ENCODE measurements at regions not wholly inside any gene's neighbourhood (a gene's known extent, or its start where the extent isn't known, plus 50 kb on each side); places are given as distances from the start of the nearest gene placed in this dataset.

DNA sequence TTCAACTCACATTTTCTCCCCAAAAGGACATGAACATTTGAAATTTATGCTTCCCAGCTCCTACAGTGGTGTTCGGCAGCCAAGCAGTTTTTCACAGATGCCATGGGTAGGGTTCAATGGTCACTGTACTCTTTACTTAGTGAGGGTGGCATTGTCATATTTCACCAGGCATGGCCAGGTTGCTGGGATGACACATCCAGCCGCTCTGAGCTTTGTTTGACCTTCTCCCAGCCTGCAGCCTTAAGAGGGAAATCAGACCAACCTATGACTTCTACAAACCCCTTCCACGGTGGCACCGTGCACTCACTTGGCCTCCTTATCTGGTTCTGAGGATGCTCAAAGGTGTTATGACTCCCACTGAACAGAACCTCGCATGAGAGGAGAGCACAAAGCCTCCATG is 108.4 kb upstream of the SH3BP4 start:
- TF ChIP-seq NFIC (IDR thresholded peaks at IDR 0.05) (no peak), TCF12 (IDR thresholded peaks at IDR 0.05; ENCODE audit: low read depth) (no peak), CEBPB (IDR thresholded peaks at IDR 0.05) (no peak)

DNA sequence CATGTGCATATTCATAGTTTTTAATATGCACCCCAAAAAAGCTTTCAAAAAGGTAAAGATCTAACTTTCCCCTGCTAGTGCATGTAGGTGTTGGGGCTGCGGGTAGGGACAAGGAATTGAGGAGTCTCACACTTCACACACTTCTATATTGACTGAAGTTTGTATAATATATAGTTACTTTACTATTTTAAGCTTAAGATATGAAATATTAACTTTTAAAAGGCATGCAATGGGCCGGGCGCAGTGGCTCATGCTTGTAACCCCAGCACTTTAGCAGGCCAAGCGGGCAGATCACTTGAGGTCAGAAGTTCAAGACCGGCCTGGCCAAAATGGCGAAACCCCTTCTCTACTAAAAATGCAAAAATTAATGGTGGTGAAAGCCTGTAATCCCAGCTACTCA is 109.1 kb upstream of the SH3BP4 start:
- TF ChIP-seq ZBTB7A (IDR thresholded peaks at IDR 0.05; ENCODE audit: low read depth) (no peak), EP300 (IDR thresholded peaks at IDR 0.05; ENCODE audit: borderline replicate concordance) (no peak), FOXM1 (IDR thresholded peaks at IDR 0.05; ENCODE audit: borderline replicate concordance, low read depth) (no peak), YY1 (IDR thresholded peaks at IDR 0.05; ENCODE audit: low read depth) (no peak), CREB1 (IDR thresholded peaks at IDR 0.05; ENCODE audit: low read depth) (no peak), EGR1 (IDR thresholded peaks at IDR 0.05) (no peak), TEAD4 (IDR thresholded peaks at IDR 0.05) (no peak), NFIC (IDR thresholded peaks at IDR 0.05) (no peak)
- TF ChIP-seq, protein P1, sequence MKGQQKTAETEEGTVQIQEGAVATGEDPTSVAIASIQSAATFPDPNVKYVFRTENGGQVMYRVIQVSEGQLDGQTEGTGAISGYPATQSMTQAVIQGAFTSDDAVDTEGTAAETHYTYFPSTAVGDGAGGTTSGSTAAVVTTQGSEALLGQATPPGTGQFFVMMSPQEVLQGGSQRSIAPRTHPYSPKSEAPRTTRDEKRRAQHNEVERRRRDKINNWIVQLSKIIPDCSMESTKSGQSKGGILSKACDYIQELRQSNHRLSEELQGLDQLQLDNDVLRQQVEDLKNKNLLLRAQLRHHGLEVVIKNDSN (IDR thresholded peaks at IDR 0.05): no peak

DNA sequence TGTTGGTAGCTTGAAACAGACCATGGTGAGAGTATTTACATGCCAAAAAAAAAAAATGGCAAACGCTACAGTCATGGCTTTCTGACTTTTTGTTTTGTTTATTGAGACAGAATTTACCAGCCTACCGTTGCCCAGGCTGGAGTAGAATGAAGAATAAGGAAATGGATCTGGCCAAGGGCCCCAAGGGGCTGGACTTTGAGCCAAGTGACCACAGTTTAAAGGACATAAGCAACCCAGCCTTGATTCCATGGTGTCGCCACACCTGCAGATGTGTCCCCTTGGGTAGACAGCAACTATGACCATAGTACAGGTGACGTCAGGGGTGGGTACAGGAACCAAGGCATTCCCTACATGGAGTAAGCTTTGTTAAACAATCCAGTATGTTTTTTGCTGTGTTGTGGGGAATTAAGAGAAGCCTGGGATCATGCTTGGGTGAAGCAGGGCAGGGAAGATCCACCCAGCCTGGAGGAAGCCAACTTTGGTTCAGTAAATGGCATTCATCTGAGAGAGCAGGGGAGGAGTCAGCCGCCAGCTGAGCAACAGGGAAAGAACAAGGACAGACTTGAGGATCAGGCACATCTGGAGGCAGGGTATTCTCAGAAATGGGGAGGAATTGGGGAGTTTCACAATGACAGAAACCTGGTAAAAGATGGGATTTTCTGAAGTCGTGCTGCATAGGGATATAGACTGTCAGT is 110.3 kb upstream of the SH3BP4 start:
- TF ChIP-seq CREB1 (IDR thresholded peaks at IDR 0.05; ENCODE audit: low read depth) (no peak), CEBPB (IDR thresholded peaks at IDR 0.05) (no peak), YY1 (IDR thresholded peaks at IDR 0.05; ENCODE audit: low read depth) (no peak), EP300 (IDR thresholded peaks at IDR 0.05; ENCODE audit: borderline replicate concordance) (no peak), ZBTB7A (IDR thresholded peaks at IDR 0.05; ENCODE audit: low read depth) (no peak)

DNA sequence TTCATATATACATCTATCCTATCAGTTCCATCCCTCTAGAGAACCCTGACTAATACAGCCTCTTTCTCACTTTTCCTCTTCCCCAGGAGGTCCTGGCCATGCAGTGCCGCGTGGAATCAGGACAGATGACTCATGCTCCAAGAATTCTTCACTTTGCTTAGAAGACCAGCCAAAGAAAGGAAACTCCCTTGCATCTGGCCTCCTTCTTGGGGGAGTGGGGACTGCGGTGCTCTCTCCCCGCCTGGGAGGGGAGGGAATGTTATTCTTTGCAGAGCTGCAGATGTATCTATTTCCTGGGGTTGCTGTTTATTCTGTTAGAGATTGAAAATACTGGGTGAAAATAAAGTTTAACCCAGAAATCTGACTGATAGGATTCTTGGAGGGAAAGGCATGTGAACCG is 111.5 kb upstream of the SH3BP4 start:
- TF ChIP-seq CREB1 (IDR thresholded peaks at IDR 0.05; ENCODE audit: low read depth): no peak
- TF ChIP-seq, protein P2, sequence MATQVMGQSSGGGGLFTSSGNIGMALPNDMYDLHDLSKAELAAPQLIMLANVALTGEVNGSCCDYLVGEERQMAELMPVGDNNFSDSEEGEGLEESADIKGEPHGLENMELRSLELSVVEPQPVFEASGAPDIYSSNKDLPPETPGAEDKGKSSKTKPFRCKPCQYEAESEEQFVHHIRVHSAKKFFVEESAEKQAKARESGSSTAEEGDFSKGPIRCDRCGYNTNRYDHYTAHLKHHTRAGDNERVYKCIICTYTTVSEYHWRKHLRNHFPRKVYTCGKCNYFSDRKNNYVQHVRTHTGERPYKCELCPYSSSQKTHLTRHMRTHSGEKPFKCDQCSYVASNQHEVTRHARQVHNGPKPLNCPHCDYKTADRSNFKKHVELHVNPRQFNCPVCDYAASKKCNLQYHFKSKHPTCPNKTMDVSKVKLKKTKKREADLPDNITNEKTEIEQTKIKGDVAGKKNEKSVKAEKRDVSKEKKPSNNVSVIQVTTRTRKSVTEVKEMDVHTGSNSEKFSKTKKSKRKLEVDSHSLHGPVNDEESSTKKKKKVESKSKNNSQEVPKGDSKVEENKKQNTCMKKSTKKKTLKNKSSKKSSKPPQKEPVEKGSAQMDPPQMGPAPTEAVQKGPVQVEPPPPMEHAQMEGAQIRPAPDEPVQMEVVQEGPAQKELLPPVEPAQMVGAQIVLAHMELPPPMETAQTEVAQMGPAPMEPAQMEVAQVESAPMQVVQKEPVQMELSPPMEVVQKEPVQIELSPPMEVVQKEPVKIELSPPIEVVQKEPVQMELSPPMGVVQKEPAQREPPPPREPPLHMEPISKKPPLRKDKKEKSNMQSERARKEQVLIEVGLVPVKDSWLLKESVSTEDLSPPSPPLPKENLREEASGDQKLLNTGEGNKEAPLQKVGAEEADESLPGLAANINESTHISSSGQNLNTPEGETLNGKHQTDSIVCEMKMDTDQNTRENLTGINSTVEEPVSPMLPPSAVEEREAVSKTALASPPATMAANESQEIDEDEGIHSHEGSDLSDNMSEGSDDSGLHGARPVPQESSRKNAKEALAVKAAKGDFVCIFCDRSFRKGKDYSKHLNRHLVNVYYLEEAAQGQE (IDR thresholded peaks at IDR 0.05; ENCODE audit: low read depth): no peak
- TF ChIP-seq NFIC (IDR thresholded peaks at IDR 0.05): peak; percentile 90
- TF ChIP-seq, protein P1 (IDR thresholded peaks at IDR 0.05): 0 out of 2 replicates have a peak, but pooled peaks have one; percentile 18
- TF ChIP-seq FOXM1 (IDR thresholded peaks at IDR 0.05; ENCODE audit: borderline replicate concordance, low read depth): peak; percentile 81
- TF ChIP-seq TAF1 (IDR thresholded peaks at IDR 0.05; ENCODE audit: low read depth): no peak
- peak; percentile 95 for TF ChIP-seq EP300 (IDR thresholded peaks at IDR 0.05; ENCODE audit: borderline replicate concordance)
- TF ChIP-seq TCF12 (IDR thresholded peaks at IDR 0.05; ENCODE audit: low read depth): peak; percentile 96
- no peak for TF ChIP-seq EGR1 (IDR thresholded peaks at IDR 0.05)
- TF ChIP-seq, protein P3, sequence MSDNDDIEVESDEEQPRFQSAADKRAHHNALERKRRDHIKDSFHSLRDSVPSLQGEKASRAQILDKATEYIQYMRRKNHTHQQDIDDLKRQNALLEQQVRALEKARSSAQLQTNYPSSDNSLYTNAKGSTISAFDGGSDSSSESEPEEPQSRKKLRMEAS (IDR thresholded peaks at IDR 0.05): peak; percentile 85
- TF ChIP-seq TEAD4 (IDR thresholded peaks at IDR 0.05): peak; percentile 98
- peak; percentile 40; the same call in 1 of the 2 replicates for TF ChIP-seq RAD21 (IDR thresholded peaks at IDR 0.05; ENCODE audit: low read depth)
- peak; percentile 53; the same call in 1 of the 2 replicates for TF ChIP-seq YY1 (IDR thresholded peaks at IDR 0.05; ENCODE audit: low read depth)
- peak; percentile 83; the same call in 1 of the 2 replicates for TF ChIP-seq ZBTB7A (IDR thresholded peaks at IDR 0.05; ENCODE audit: low read depth)
- TF ChIP-seq CEBPB (IDR thresholded peaks at IDR 0.05): peak; percentile 45; the same call in 1 of the 2 replicates

DNA sequence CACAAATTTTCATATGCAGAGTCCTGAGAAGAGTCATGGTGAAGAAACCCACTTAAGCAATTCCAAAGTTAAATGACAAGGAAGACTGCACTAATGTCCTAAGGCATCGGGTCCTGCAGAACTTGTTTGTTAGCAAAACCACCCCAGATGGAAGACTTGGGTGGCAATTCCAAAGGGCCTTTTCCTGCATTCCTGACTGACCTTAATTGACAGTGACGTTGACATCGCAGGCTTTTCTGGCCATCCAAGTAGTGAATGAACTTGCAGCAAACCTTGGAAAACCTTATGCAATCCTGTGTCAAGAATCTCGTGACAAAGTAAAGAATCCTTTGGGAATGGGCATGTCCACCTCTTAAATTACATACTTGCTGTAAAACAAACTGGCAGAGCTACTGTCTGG is 112.5 kb upstream of the SH3BP4 start:
- TF ChIP-seq CREB1 (IDR thresholded peaks at IDR 0.05; ENCODE audit: low read depth) (0 out of 2 replicates have a peak, but pooled peaks have one; percentile 13), TCF12 (IDR thresholded peaks at IDR 0.05; ENCODE audit: low read depth) (peak; percentile 67), ZBTB7A (IDR thresholded peaks at IDR 0.05; ENCODE audit: low read depth) (no peak), RAD21 (IDR thresholded peaks at IDR 0.05; ENCODE audit: low read depth) (0 out of 2 replicates have a peak, but pooled peaks have one; percentile 1), EGR1 (IDR thresholded peaks at IDR 0.05) (no peak), YY1 (IDR thresholded peaks at IDR 0.05; ENCODE audit: low read depth) (no peak), TEAD4 (IDR thresholded peaks at IDR 0.05) (peak; percentile 85), CEBPB (IDR thresholded peaks at IDR 0.05) (peak; percentile 83), NFIC (IDR thresholded peaks at IDR 0.05) (no peak), EP300 (IDR thresholded peaks at IDR 0.05; ENCODE audit: borderline replicate concordance) (0 out of 2 replicates have a peak, but pooled peaks have one; percentile 82), TAF1 (IDR thresholded peaks at IDR 0.05; ENCODE audit: low read depth) (no peak)
- TF ChIP-seq, protein P2 (IDR thresholded peaks at IDR 0.05; ENCODE audit: low read depth): no peak
- TF ChIP-seq, protein P1 (IDR thresholded peaks at IDR 0.05): no peak
- TF ChIP-seq, protein P3 (IDR thresholded peaks at IDR 0.05): peak; percentile 27; the same call in 1 of the 2 replicates
